T-helper 1 cell treated with Interleukin-12 subunit alpha and Interleukin-12 subunit beta and Interleukin-4 antibody, amounts not matched to agents 30 μg/mL and 1 μg/mL, for 36 hours (primary cell): ENCODE measurements at regions not wholly inside any gene's neighbourhood (a gene's known extent, or its start where the extent isn't known, plus 50 kb on each side); places are given as distances from the start of the nearest gene placed in this dataset.

Experiments used
- H3K27ac Mint-ChIP-seq: one replicate; pipeline ENCODE4 v1.8.0; 2021; ENCODE audit warnings: mild to moderate bottlenecking, mixed read lengths
- H3K27me3 Mint-ChIP-seq: one replicate; pipeline ENCODE4 v1.8.0; 2021; ENCODE audit warnings: low read depth, mixed read lengths
- H3K36me3 Mint-ChIP-seq: one replicate; pipeline ENCODE4 v1.8.0; 2021; ENCODE audit warnings: low read depth, mixed read lengths
- H3K4me1 Mint-ChIP-seq: one replicate; pipeline ENCODE4 v1.8.0; 2021; ENCODE audit warnings: low read depth, mixed read lengths
- H3K4me3 Mint-ChIP-seq: one replicate; pipeline ENCODE4 v1.8.0; 2021; ENCODE audit warnings: mild to moderate bottlenecking, moderate library complexity, mixed read lengths
- H3K9me3 Mint-ChIP-seq: one replicate; pipeline ENCODE4 v1.8.0; 2021; ENCODE audit warnings: mixed read lengths

GRCh38 chr21:25062061-25062460 lies 545.2 kb downstream of the MRPL39 start:
- no peaks in the 10 kb centered on the region for H3K27me3 Mint-ChIP-seq
- H3K9me3 Mint-ChIP-seq, result peaks cover 6% of the 10 kb centered on the region
- no peaks in the 10 kb centered on the region for H3K36me3 Mint-ChIP-seq
- H3K4me3 Mint-ChIP-seq, result no peak overlapping the region
- no peak overlapping the region for H3K27ac Mint-ChIP-seq
- no peaks in the 10 kb centered on the region for H3K4me1 Mint-ChIP-seq

- H3K27ac Mint-ChIP-seq, result no peak overlapping the region
- peaks cover 6% of the 10 kb centered on the region for H3K9me3 Mint-ChIP-seq
- H3K4me3 Mint-ChIP-seq, result no peak overlapping the region
- no peaks in the 10 kb centered on the region for H3K36me3 Mint-ChIP-seq
- no peaks in the 10 kb centered on the region for H3K27me3 Mint-ChIP-seq
- no peaks in the 10 kb centered on the region for H3K4me1 Mint-ChIP-seq
Measured at GRCh38 chr21:25054689-25055088, 552.6 kb downstream of the MRPL39 start.

GRCh38 chr21:25039461-25040380 lies 567.6 kb downstream of the MRPL39 start:
- Mint-ChIP-seq H3K27ac (no peak overlapping the region), H3K27me3 (no peaks in the 10 kb centered on the region), H3K36me3 (no peaks in the 10 kb centered on the region), H3K9me3 (no peaks in the 10 kb centered on the region), H3K4me3 (no peak overlapping the region), H3K4me1 (peaks cover 1% of the 10 kb centered on the region)

- Mint-ChIP-seq H3K27me3 (no peaks in the 10 kb centered on the region), H3K36me3 (no peaks in the 10 kb centered on the region), H3K4me3 (no peak overlapping the region), H3K4me1 (peaks cover 1% of the 10 kb centered on the region), H3K9me3 (no peaks in the 10 kb centered on the region), H3K27ac (no peak overlapping the region)
Measured at GRCh38 chr21:25036775-25037174, 570.5 kb downstream of the MRPL39 start.

GRCh38 chr21:25031750-25032149 lies 575.5 kb downstream of the MRPL39 start:
- no peaks in the 10 kb centered on the region for H3K27me3 Mint-ChIP-seq

GRCh38 chr21:25029580-25029979 lies 577.7 kb downstream of the MRPL39 start:
- H3K36me3 Mint-ChIP-seq, result no peaks in the 10 kb centered on the region
- no peak overlapping the region for H3K27ac Mint-ChIP-seq
- no peaks in the 10 kb centered on the region for H3K4me1 Mint-ChIP-seq
- H3K27me3 Mint-ChIP-seq, result no peaks in the 10 kb centered on the region
- no peak overlapping the region for H3K4me3 Mint-ChIP-seq
- H3K9me3 Mint-ChIP-seq, result peaks cover 7% of the 10 kb centered on the region

More at GRCh38 chr21:25031750-25032149, 575.5 kb downstream of the MRPL39 start:
- Mint-ChIP-seq H3K4me3 (no peak overlapping the region), H3K4me1 (no peaks in the 10 kb centered on the region), H3K27ac (no peak overlapping the region), H3K9me3 (no peaks in the 10 kb centered on the region), H3K36me3 (no peaks in the 10 kb centered on the region)

GRCh38 chr21:25025596-25025995 lies 581.7 kb downstream of the MRPL39 start:
- Mint-ChIP-seq H3K27me3 (no peaks in the 10 kb centered on the region), H3K27ac (no peak overlapping the region), H3K4me1 (no peaks in the 10 kb centered on the region), H3K4me3 (no peak overlapping the region), H3K36me3 (no peaks in the 10 kb centered on the region), H3K9me3 (peaks cover 13% of the 10 kb centered on the region)

- H3K4me1 Mint-ChIP-seq, result no peaks in the 10 kb centered on the region
- H3K9me3 Mint-ChIP-seq, result peaks cover 13% of the 10 kb centered on the region
- no peaks in the 10 kb centered on the region for H3K36me3 Mint-ChIP-seq
- no peak overlapping the region for H3K27ac Mint-ChIP-seq
- H3K27me3 Mint-ChIP-seq, result no peaks in the 10 kb centered on the region
- H3K4me3 Mint-ChIP-seq, result no peak overlapping the region
Measured at GRCh38 chr21:25024639-25025038, 582.6 kb downstream of the MRPL39 start.

GRCh38 chr21:25005388-25005787 lies 601.9 kb downstream of the MRPL39 start:
- no peak overlapping the region for H3K4me3 Mint-ChIP-seq
- no peaks in the 10 kb centered on the region for H3K36me3 Mint-ChIP-seq
- peaks cover 3% of the 10 kb centered on the region for H3K9me3 Mint-ChIP-seq
- H3K4me1 Mint-ChIP-seq, result no peaks in the 10 kb centered on the region
- no peaks in the 10 kb centered on the region for H3K27me3 Mint-ChIP-seq
- H3K27ac Mint-ChIP-seq, result no peak overlapping the region

- Mint-ChIP-seq H3K27me3 (no peaks in the 10 kb centered on the region), H3K27ac (no peak overlapping the region), H3K36me3 (no peaks in the 10 kb centered on the region), H3K4me3 (no peak overlapping the region), H3K4me1 (no peaks in the 10 kb centered on the region), H3K9me3 (no peaks in the 10 kb centered on the region)
Measured at GRCh38 chr21:25002676-25003075, 604.6 kb downstream of the MRPL39 start.

- H3K36me3 Mint-ChIP-seq, result no peaks in the 10 kb centered on the region
- H3K4me1 Mint-ChIP-seq, result no peaks in the 10 kb centered on the region
- H3K27ac Mint-ChIP-seq, result no peak overlapping the region
- H3K4me3 Mint-ChIP-seq, result no peak overlapping the region
- no peaks in the 10 kb centered on the region for H3K27me3 Mint-ChIP-seq
- peaks cover 7% of the 10 kb centered on the region for H3K9me3 Mint-ChIP-seq
Measured at GRCh38 chr21:24995216-24995615, 612.1 kb downstream of the MRPL39 start.

GRCh38 chr21:24994717-24995116 lies 612.6 kb downstream of the MRPL39 start:
- Mint-ChIP-seq H3K4me3 (no peak overlapping the region), H3K9me3 (peaks cover 7% of the 10 kb centered on the region), H3K4me1 (no peaks in the 10 kb centered on the region), H3K27ac (no peak overlapping the region), H3K36me3 (no peaks in the 10 kb centered on the region), H3K27me3 (no peaks in the 10 kb centered on the region)

GRCh38 chr21:24989516-24989915 lies 617.8 kb downstream of the MRPL39 start:
- H3K36me3 Mint-ChIP-seq, result no peaks in the 10 kb centered on the region
- H3K27me3 Mint-ChIP-seq, result no peaks in the 10 kb centered on the region
- no peak overlapping the region for H3K27ac Mint-ChIP-seq
- no peak overlapping the region for H3K4me3 Mint-ChIP-seq
- H3K9me3 Mint-ChIP-seq, result peaks cover 3% of the 10 kb centered on the region
- H3K4me1 Mint-ChIP-seq, result no peaks in the 10 kb centered on the region

- H3K4me3 Mint-ChIP-seq, result no peak overlapping the region
- no peaks in the 10 kb centered on the region for H3K4me1 Mint-ChIP-seq
- H3K27ac Mint-ChIP-seq, result no peak overlapping the region
- no peaks in the 10 kb centered on the region for H3K27me3 Mint-ChIP-seq
- peaks cover 3% of the 10 kb centered on the region for H3K9me3 Mint-ChIP-seq
- H3K36me3 Mint-ChIP-seq, result no peaks in the 10 kb centered on the region
Measured at GRCh38 chr21:24988941-24989340, 618.3 kb downstream of the MRPL39 start.

- no peaks in the 10 kb centered on the region for H3K4me1 Mint-ChIP-seq
- no peaks in the 10 kb centered on the region for H3K27me3 Mint-ChIP-seq
- H3K27ac Mint-ChIP-seq, result no peak overlapping the region
- no peaks in the 10 kb centered on the region for H3K36me3 Mint-ChIP-seq
- no peak overlapping the region for H3K4me3 Mint-ChIP-seq
- peaks cover 12% of the 10 kb centered on the region for H3K9me3 Mint-ChIP-seq
Measured at GRCh38 chr21:24976238-24976637, 631.0 kb downstream of the MRPL39 start.
